Activated naive CD8-positive, alpha-beta T cell treated with anti-CD3 and anti-CD28 coated beads, Interleukin-2, amount 50 U/mL, for 24 hours (primary cell): ENCODE measurements at regions not wholly inside any gene's neighbourhood (a gene's known extent, or its start where the extent isn't known, plus 50 kb on each side); places are given as distances from the start of the nearest gene placed in this dataset.

Experiments used
- ATAC-seq: fragments of 150-1000 bp; cut with Tn5 transposase; one replicate; pipeline ENCODE4 v1.10.0; 2021
- DNase-seq: peaks from one replicate; pipeline ENCODE4 v3.0.0; 2021
- H3K27ac Mint-ChIP-seq: one replicate; pipeline ENCODE4 v1.8.0; 2021; ENCODE audit warnings: mild to moderate bottlenecking, mixed read lengths
- H3K27me3 Mint-ChIP-seq: one replicate; pipeline ENCODE4 v1.8.0; 2021; ENCODE audit warnings: mixed read lengths
- H3K36me3 Mint-ChIP-seq: one replicate; pipeline ENCODE4 v1.8.0; 2021; ENCODE audit warnings: low read depth, mixed read lengths
- H3K4me1 Mint-ChIP-seq: one replicate; pipeline ENCODE4 v1.8.0; 2021; ENCODE audit warnings: mixed read lengths
- H3K4me3 Mint-ChIP-seq: one replicate; pipeline ENCODE4 v1.8.0; 2021; ENCODE audit warnings: mild to moderate bottlenecking, moderate library complexity, mixed read lengths
- H3K9me3 Mint-ChIP-seq: one replicate; pipeline ENCODE4 v1.8.0; 2021; ENCODE audit warnings: mixed read lengths

DNA sequence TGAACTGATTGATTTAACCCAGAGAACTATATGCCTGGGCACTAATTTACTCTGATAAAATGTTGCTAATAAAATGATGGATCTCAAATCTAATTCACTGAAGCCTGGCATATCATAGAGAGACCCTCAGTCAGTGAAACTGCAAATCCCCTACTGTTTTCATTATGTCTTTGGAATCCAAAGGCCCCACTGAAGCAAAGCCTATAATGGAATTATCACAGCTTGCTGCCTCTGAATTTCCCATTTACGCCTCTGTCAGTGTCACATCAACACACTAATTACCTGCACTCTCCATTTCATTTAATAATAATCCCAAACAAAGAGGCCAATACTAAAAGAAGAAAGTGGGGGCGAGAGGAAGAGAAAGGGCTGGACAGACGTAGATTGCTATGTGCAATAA lies 470.9 kb downstream of the MBD2 start:
- Mint-ChIP-seq H3K4me3 (no peak overlapping the region), H3K36me3 (no peaks in the 10 kb centered on the region), H3K9me3 (peaks cover 3% of the 10 kb centered on the region), H3K4me1 (no peaks in the 10 kb centered on the region), H3K27ac (no peak overlapping the region), H3K27me3 (peaks cover 2% of the 10 kb centered on the region)
- no peak for ATAC-seq
- no peak for DNase-seq

DNA sequence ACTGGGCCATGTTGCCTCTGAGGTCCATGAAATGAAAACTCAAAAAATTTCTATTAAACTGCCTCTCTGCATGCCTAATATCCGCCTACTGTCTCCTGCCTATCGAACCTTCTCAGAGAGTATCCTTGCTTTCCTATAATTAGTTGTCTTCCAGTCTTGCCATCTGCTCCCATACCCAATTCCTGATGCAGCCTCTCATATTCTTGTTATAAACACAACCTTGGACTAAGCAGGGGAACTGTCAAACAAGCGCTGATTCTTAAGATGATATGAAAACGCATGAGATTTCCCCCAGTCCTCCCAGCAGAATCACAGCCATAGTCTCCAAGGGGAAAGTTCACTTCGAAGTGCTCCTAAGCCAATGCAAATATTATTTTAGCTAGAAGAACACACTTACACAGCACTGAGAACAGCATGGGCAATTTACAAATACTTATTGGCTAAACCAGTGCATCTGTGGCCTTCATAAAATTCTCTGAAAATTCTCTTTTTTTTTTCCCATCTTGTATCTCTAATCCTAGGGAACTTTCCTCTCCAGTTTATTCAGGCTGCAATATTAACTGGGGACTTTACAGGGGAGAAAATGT lies 471.6 kb downstream of the MBD2 start:
- Mint-ChIP-seq H3K27me3 (peaks cover 2% of the 10 kb centered on the region), H3K27ac (no peak overlapping the region), H3K9me3 (peaks cover 3% of the 10 kb centered on the region), H3K4me1 (no peaks in the 10 kb centered on the region), H3K36me3 (no peaks in the 10 kb centered on the region), H3K4me3 (no peak overlapping the region)
- ATAC-seq (no peak), DNase-seq (no peak)

- no peak for DNase-seq
- no peak overlapping the region for H3K27ac Mint-ChIP-seq
- peaks cover 2% of the 10 kb centered on the region for H3K27me3 Mint-ChIP-seq
- no peaks in the 10 kb centered on the region for H3K36me3 Mint-ChIP-seq
- no peaks in the 10 kb centered on the region for H3K9me3 Mint-ChIP-seq
- no peaks in the 10 kb centered on the region for H3K4me1 Mint-ChIP-seq
- no peak for ATAC-seq
- H3K4me3 Mint-ChIP-seq, result no peak overlapping the region
Observed at GRCh38 chr18:53749766-53750165, 474.7 kb downstream of the MBD2 start.

DNA sequence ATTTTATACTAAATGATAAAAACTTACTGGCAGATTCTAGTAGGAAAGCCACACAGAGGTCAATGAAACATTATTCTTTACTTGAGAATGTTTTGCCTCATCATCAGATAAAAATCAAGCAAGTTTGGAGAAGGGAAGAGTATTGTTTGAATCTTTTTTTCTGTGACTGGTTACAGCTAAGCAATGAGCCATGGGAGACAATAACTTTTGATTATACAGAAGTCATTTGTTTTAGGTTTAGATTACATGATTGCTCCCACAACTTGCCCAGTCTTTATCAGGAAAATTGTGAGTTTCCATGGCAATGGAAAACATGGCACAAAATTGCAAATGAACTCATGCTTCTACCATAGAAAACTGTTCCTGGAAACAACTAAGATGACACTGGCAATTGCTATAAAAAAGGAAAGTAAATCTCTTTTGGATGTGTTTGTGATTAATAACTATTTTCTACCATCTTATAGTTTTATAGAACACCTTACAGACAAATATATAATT lies 476.8 kb downstream of the MBD2 start:
- no peak for ATAC-seq
- H3K4me3 Mint-ChIP-seq, result no peak overlapping the region
- H3K9me3 Mint-ChIP-seq, result peaks cover 4% of the 10 kb centered on the region
- no peak overlapping the region for H3K27ac Mint-ChIP-seq
- H3K27me3 Mint-ChIP-seq, result peaks cover 2% of the 10 kb centered on the region
- no peaks in the 10 kb centered on the region for H3K4me1 Mint-ChIP-seq
- no peak for DNase-seq
- no peaks in the 10 kb centered on the region for H3K36me3 Mint-ChIP-seq

GRCh38 chr18:53747210-53747609 lies 477.3 kb downstream of the MBD2 start:
- DNase-seq (no peak), ATAC-seq (no peak)
- peaks cover 4% of the 10 kb centered on the region for H3K9me3 Mint-ChIP-seq
- H3K27ac Mint-ChIP-seq, result no peak overlapping the region
- H3K36me3 Mint-ChIP-seq, result no peaks in the 10 kb centered on the region
- peaks cover 2% of the 10 kb centered on the region for H3K27me3 Mint-ChIP-seq
- no peak overlapping the region for H3K4me3 Mint-ChIP-seq
- H3K4me1 Mint-ChIP-seq, result no peaks in the 10 kb centered on the region

GRCh38 chr18:53745986-53746385 lies 478.5 kb downstream of the MBD2 start:
- Mint-ChIP-seq H3K27me3 (peaks cover 2% of the 10 kb centered on the region), H3K27ac (no peak overlapping the region), H3K36me3 (no peaks in the 10 kb centered on the region), H3K9me3 (peaks cover 4% of the 10 kb centered on the region), H3K4me3 (no peak overlapping the region), H3K4me1 (no peaks in the 10 kb centered on the region)
- no peak for ATAC-seq
- DNase-seq, result no peak

GRCh38 chr18:53745224-53745967 lies 479.1 kb downstream of the MBD2 start:
- no peak overlapping the region for H3K27ac Mint-ChIP-seq
- peaks cover 4% of the 10 kb centered on the region for H3K9me3 Mint-ChIP-seq
- DNase-seq (no peak), ATAC-seq (no peak)
- peaks cover under 1% of the 10 kb centered on the region for H3K27me3 Mint-ChIP-seq
- H3K36me3 Mint-ChIP-seq, result no peaks in the 10 kb centered on the region
- H3K4me3 Mint-ChIP-seq, result no peak overlapping the region
- H3K4me1 Mint-ChIP-seq, result no peaks in the 10 kb centered on the region

- peaks cover 14% of the 10 kb centered on the region for H3K9me3 Mint-ChIP-seq
Observed at GRCh38 chr18:53739700-53740099, 484.8 kb downstream of the MBD2 start.

DNA sequence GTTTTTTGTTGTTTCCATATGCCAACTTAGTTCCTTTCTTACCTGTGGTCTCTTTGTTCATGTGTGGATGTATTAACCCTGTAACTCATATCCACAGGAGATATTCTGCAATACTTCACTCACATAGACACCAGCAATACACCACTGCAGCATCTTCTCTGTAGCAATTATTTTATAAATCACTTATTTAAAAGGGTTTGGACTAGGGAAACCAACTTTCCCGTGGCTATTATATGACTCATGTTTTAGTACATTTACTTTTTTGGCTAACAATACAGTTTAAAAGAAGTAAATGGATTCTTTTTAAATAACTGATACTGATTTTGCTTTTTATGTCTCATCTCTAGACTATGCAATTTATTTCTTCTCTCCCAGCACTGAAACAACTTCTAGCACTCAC lies 488.9 kb downstream of the MBD2 start:
- Mint-ChIP-seq H3K36me3 (no peaks in the 10 kb centered on the region), H3K4me1 (no peaks in the 10 kb centered on the region), H3K4me3 (no peak overlapping the region), H3K27ac (no peak overlapping the region), H3K27me3 (no peaks in the 10 kb centered on the region), H3K9me3 (peaks cover 18% of the 10 kb centered on the region)
- DNase-seq, result no peak
- no peak for ATAC-seq

More at GRCh38 chr18:53739700-53740099, 484.8 kb downstream of the MBD2 start:
- DNase-seq (no peak), ATAC-seq (no peak)
- Mint-ChIP-seq H3K36me3 (no peaks in the 10 kb centered on the region), H3K4me1 (no peaks in the 10 kb centered on the region), H3K4me3 (no peak overlapping the region), H3K27ac (no peak overlapping the region), H3K27me3 (no peaks in the 10 kb centered on the region)

- no peak overlapping the region for H3K4me3 Mint-ChIP-seq
- peaks cover 5% of the 10 kb centered on the region for H3K9me3 Mint-ChIP-seq
- H3K27ac Mint-ChIP-seq, result no peak overlapping the region
Observed at GRCh38 chr18:53715243-53715853, 509.1 kb downstream of the MBD2 start.

GRCh38 chr18:53710080-53710479 lies 514.4 kb downstream of the MBD2 start:
- Mint-ChIP-seq H3K27ac (no peak overlapping the region), H3K4me1 (no peaks in the 10 kb centered on the region), H3K4me3 (no peak overlapping the region), H3K36me3 (no peaks in the 10 kb centered on the region), H3K27me3 (no peaks in the 10 kb centered on the region), H3K9me3 (no peaks in the 10 kb centered on the region)
- no peak for DNase-seq
- ATAC-seq, result no peak

More at GRCh38 chr18:53715243-53715853, 509.1 kb downstream of the MBD2 start:
- H3K36me3 Mint-ChIP-seq, result no peaks in the 10 kb centered on the region
- no peaks in the 10 kb centered on the region for H3K27me3 Mint-ChIP-seq
- ATAC-seq (no peak), DNase-seq (no peak)
- no peaks in the 10 kb centered on the region for H3K4me1 Mint-ChIP-seq

DNA sequence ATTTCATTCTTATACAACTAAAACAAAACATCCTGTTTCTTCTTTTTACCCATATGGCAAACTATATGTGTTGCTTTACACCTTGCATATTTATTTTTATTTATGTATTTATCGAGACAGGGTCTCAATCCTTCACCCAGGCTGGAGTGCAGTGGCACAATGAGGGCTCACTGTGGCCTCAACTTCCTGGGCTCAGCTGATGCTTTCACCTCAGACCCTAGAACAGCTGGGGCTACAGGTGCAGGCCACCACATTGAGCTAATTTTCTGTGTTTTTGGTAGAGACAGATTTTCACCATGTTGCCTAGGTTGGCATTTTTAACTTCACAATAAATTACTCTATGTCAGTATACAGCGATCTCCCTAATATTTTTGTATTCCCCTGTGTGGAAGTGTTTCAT lies 522.0 kb downstream of the MBD2 start:
- no peaks in the 10 kb centered on the region for H3K36me3 Mint-ChIP-seq
- no peak for DNase-seq

GRCh38 chr18:53701697-53702096 lies 522.8 kb downstream of the MBD2 start:
- Mint-ChIP-seq H3K9me3 (no peaks in the 10 kb centered on the region), H3K27me3 (no peaks in the 10 kb centered on the region), H3K27ac (no peak overlapping the region), H3K36me3 (no peaks in the 10 kb centered on the region), H3K4me1 (no peaks in the 10 kb centered on the region), H3K4me3 (no peak overlapping the region)
- no peak for DNase-seq
- ATAC-seq, result no peak

More for the DNA sequence above, 522.0 kb downstream of the MBD2 start:
- no peak overlapping the region for H3K4me3 Mint-ChIP-seq
- no peak for ATAC-seq
- H3K27ac Mint-ChIP-seq, result no peak overlapping the region
- H3K4me1 Mint-ChIP-seq, result no peaks in the 10 kb centered on the region
- no peaks in the 10 kb centered on the region for H3K27me3 Mint-ChIP-seq
- H3K9me3 Mint-ChIP-seq, result no peaks in the 10 kb centered on the region

DNA sequence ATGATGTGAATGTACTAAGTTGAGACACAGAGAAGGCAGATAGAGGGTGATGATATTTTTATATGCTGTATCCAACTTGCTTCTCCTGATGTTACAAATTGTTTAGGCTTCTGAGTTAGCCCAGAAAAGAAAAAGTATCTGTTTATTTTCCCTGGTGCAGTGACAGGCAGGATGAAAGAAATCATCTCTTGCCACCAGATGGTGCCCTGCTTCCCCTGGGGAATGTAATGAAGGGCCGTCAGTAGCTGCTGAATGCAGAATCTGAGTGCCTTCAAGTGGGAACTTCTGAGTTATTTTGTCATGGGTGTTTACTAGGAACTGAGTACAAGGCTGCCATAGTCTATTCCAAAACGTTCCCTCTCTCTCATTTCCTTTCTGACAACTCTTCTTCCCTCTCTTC lies 525.6 kb downstream of the MBD2 start:
- Mint-ChIP-seq H3K4me1 (no peaks in the 10 kb centered on the region), H3K9me3 (no peaks in the 10 kb centered on the region), H3K4me3 (no peak overlapping the region), H3K27me3 (no peaks in the 10 kb centered on the region), H3K27ac (no peak overlapping the region), H3K36me3 (no peaks in the 10 kb centered on the region)
- DNase-seq, result no peak
- no peak for ATAC-seq

GRCh38 chr18:53689886-53690285 lies 534.6 kb downstream of the MBD2 start:
- ATAC-seq (no peak), DNase-seq (no peak)
- Mint-ChIP-seq H3K4me3 (no peak overlapping the region), H3K4me1 (no peaks in the 10 kb centered on the region), H3K36me3 (no peaks in the 10 kb centered on the region), H3K27me3 (no peaks in the 10 kb centered on the region), H3K27ac (no peak overlapping the region), H3K9me3 (no peaks in the 10 kb centered on the region)
